WTC11 (cell line): ENCODE measurements at regions not wholly inside any gene's neighbourhood (a gene's known extent, or its start where the extent isn't known, plus 50 kb on each side); places are given as distances from the start of the nearest gene placed in this dataset.

Experiments used
- GTF2I ChIP-seq: fragments of 250-450 bp; sonication (Bioruptor Pico); conservative IDR thresholded peaks from 2 replicates; pipeline ENCODE4 v1.4.0; 2021; ENCODE audit warnings: mild to moderate bottlenecking
- PREB ChIP-seq: sonication (generic); formaldehyde crosslinking; IDR thresholded peaks from 2 replicates; pipeline ENCODE4 v1.8.1; 2022; ENCODE audit warnings: mild to moderate bottlenecking, missing genetic modification reagents, moderate library complexity, borderline replicate concordance
- ZNF281 ChIP-seq: sonication (generic); formaldehyde crosslinking; IDR thresholded peaks from 2 replicates; pipeline ENCODE4 v1.8.0; 2023; ENCODE audit warnings: mild to moderate bottlenecking, missing genetic modification reagents

DNA sequence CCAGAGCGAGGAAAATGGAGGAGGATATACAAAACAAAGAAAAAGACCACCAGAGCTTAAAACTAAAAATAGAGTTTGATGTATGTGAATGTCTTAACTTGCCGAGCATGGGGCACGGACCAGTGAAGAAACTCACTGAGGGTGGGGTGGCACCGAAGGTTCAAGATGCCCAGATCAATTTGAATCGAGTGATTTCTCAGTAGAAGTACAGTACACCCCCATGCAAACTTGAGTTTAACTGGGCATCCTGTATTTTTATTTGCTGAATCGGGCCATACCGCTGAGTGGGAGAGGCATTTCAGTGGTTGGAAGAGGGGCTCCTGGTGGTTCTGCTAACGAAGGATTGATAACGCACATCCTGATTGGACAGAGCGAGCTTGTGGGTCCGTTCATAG lies 81.7 kb downstream of the ANKRD60 start:
- TF ChIP-seq GTF2I (CRISPR knock-in tag), result no peak
- no peak for TF ChIP-seq PREB (CRISPR knock-in tag)
- TF ChIP-seq ZNF281 (CRISPR knock-in tag), result no peak
